Epithelial cell of esophagus (primary cell): ENCODE measurements at regions not wholly inside any gene's neighbourhood (a gene's known extent, or its start where the extent isn't known, plus 50 kb on each side); places are given as distances from the start of the nearest gene placed in this dataset.

Experiments used
- DNase-seq: peaks from one replicate; pipeline ENCODE4 v3.0.0; 2010; ENCODE audit warnings: low read depth
- H3K4me3 ChIP-seq: 2 replicates; pipeline ENCODE4 v1.5.1; 2011; ENCODE audit warnings: mild to moderate bottlenecking, low read length, control low read depth
- CTCF ChIP-seq: IDR thresholded peaks from 2 replicates; pipeline ENCODE4 v1.5.1; 2011; ENCODE audit warnings: low read depth, mild to moderate bottlenecking, low read length, control low read depth, inconsistent platforms; ENCODE audit not compliant: insufficient read depth; ENCODE audit errors: missing control alignments

- TF ChIP-seq CTCF = no peak
- DNase-seq = no peak
- H3K4me3 ChIP-seq = no peak overlapping the region
Observed at GRCh38 chr16:9447195-9447551, 355.7 kb downstream of the HAPSTR1 start.

- H3K4me3 ChIP-seq = no peak overlapping the region
- TF ChIP-seq CTCF = no peak
- DNase-seq = no peak
Observed at GRCh38 chr16:9447699-9448098, 356.3 kb downstream of the HAPSTR1 start.

- H3K4me3 ChIP-seq = no peak overlapping the region
- DNase-seq = no peak
- TF ChIP-seq CTCF = no peak
Observed at GRCh38 chr16:9449597-9449996, 358.2 kb downstream of the HAPSTR1 start.

GRCh38 chr16:9457215-9457614 lies 365.8 kb downstream of the HAPSTR1 start:
- no peak for TF ChIP-seq CTCF
- no peak overlapping the region for H3K4me3 ChIP-seq
- no peak for DNase-seq

- H3K4me3 ChIP-seq = no peak overlapping the region
- TF ChIP-seq CTCF = no peak
- DNase-seq = no peak
Observed at GRCh38 chr16:9458816-9459215, 367.4 kb downstream of the HAPSTR1 start.

GRCh38 chr16:9462984-9463383 lies 371.5 kb downstream of the HAPSTR1 start:
- no peak overlapping the region for H3K4me3 ChIP-seq
- TF ChIP-seq CTCF = no peak
- no peak for DNase-seq

GRCh38 chr16:9463461-9463860 lies 372.0 kb downstream of the HAPSTR1 start:
- no peak overlapping the region for H3K4me3 ChIP-seq
- TF ChIP-seq CTCF = no peak
- DNase-seq = no peak
